Astrocyte of the hippocampus (primary cell): ENCODE measurements at regions not wholly inside any gene's neighbourhood (a gene's known extent, or its start where the extent isn't known, plus 50 kb on each side); places are given as distances from the start of the nearest gene placed in this dataset.

ENCODE experiments used
- DNase-seq: peaks from one replicate; pipeline ENCODE4 v3.0.0; 2011; ENCODE audit warnings: low read depth, low spot score

GRCh38 chr2:223107825-223108224 is 55.8 kb downstream of the KCNE4 start:
- DNase-seq = no peak

- DNase-seq = peak; percentile 39
Observed at GRCh38 chr2:223108351-223109050, 56.5 kb downstream of the KCNE4 start.

- peak; percentile 76 for DNase-seq
Observed at GRCh38 chr2:223109341-223109740, 57.4 kb downstream of the KCNE4 start.

- peak; percentile 18 for DNase-seq
Observed at GRCh38 chr2:223113161-223113560, 61.2 kb downstream of the KCNE4 start.

GRCh38 chr2:223114170-223114569 is 62.2 kb downstream of the KCNE4 start:
- no peak for DNase-seq

- no peak for DNase-seq
Observed at GRCh38 chr2:223114917-223115316, 62.9 kb downstream of the KCNE4 start.

GRCh38 chr2:223117533-223117932 is 65.5 kb downstream of the KCNE4 start:
- DNase-seq = no peak

- DNase-seq = no peak
Observed at GRCh38 chr2:223121283-223121682, 69.3 kb downstream of the KCNE4 start.

GRCh38 chr2:223122781-223123180 is 70.8 kb downstream of the KCNE4 start:
- DNase-seq = peak; percentile 29

GRCh38 chr2:223123855-223124610 is 72.0 kb downstream of the KCNE4 start:
- no peak for DNase-seq

- DNase-seq = no peak
Observed at GRCh38 chr2:223141606-223142005, 89.6 kb downstream of the KCNE4 start.

- no peak for DNase-seq
Observed at GRCh38 chr2:223142118-223142517, 90.1 kb downstream of the KCNE4 start.

- no peak for DNase-seq
Observed at GRCh38 chr2:223147431-223147830, 95.4 kb downstream of the KCNE4 start.

GRCh38 chr2:223148516-223148915 is 96.5 kb downstream of the KCNE4 start:
- no peak for DNase-seq

- no peak for DNase-seq
Observed at GRCh38 chr2:223155956-223156355, 104.0 kb downstream of the KCNE4 start.

- DNase-seq = no peak
Observed at GRCh38 chr2:223161873-223162458, 110.0 kb downstream of the KCNE4 start.

- no peak for DNase-seq
Observed at GRCh38 chr2:223165423-223166214, 113.6 kb downstream of the KCNE4 start.

- no peak for DNase-seq
Observed at GRCh38 chr2:223166215-223166493, 114.2 kb downstream of the KCNE4 start.

GRCh38 chr2:223166983-223167650 is 115.1 kb downstream of the KCNE4 start:
- DNase-seq = no peak

GRCh38 chr2:223169830-223170605 is 118.0 kb downstream of the KCNE4 start:
- DNase-seq = no peak

- no peak for DNase-seq
Observed at GRCh38 chr2:223176970-223177369, 125.0 kb downstream of the KCNE4 start.
